ENCODE measurements at regions not wholly inside any gene's neighbourhood (a gene's known extent, or its start where the extent isn't known, plus 50 kb on each side); places are given as distances from the start of the nearest gene placed in this dataset.

DNA sequence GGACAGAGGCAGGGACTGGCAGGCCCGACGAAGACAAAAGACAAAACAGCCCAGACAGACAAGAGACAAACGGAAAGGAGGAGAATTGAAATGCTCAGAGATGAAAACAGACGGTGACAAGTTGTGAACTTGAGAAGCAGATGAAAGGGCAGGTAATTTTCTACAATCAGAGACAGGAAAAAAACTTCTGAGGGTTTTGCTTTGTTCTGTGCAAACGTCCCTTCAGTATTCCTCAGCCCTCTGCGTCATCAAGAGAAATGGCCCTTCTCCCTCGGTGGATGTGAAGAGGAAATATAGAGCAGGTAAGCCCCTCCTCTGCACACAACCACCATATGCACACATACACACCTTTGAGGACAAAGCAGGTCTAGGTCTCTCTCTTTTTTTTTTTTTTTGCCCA, 206.6 kb downstream of the UACA start:
- no peak for DNase-seq

DNA sequence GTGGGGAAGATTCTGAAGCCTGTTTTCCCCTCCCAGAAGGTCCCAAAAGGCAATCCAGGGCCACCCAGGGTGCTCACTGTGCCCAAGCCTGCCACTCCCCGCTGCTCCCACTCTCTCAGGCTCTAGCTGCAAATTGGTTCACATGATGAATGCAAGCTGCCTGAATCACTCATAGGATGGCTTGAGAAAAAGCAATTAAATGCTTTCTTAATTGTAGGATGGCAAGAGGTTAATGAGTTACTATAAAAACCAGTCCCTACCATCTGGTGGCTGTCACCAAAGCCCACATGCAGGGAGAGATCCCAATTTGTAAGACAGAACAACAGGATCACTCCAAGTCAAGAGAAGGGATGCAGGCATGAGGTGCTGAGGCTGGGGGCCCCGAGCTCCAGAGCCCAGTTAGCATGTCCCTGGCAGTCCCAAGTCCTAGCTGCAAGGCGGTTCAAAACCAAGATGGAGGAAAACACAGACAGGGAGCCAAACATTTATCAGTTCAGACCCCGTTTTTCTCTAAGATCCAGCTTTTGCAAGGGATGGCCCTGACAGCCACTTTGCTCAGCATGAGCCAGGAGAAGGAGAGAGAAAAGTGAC, 207.1 kb downstream of the UACA start:
- no peak for DNase-seq

DNA sequence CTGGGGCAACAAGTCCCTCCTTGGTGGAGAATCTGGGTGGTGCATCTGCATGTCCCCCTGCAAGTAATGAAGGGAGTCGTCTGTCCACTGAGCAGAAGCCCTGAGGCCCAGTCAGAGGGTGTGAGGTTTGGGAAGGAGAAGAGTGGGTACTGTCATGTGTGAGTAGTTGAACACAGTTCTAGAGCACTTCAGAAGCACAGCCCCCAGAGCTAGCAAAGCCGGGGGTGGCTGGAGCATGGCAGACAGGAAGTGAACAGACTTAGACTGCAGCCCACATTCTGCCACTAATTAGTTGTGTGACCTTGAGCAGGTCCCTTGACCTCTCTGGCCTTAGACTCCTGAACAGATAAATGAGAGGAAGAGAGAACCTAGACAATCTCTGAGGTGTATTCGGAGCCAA, 207.6 kb downstream of the UACA start:
- DNase-seq = no peak

GRCh38 chr15:70547846-70548487, 215.4 kb downstream of the UACA start:
- DNase-seq = no peak

GRCh38 chr15:70545526-70545925, 217.8 kb downstream of the UACA start:
- DNase-seq = no peak

DNA sequence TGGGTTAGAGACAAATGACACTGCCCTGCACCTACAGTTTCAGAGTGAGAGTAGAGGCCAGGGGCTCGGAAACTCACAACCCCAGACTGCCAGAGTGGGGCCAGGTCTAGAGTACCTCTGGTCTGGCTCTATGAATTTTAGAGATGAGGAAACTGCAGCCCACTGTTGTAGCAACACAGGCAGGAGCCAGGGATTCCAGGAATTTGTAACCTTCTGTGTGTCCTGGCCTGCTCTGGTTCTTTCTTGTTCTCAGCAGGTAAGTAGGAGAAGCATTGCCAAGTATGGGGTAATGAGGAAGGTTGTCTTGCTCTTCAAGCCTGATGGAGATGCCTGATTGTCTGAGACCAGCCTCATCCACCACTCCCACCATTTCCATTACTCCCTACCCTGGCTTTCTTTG, 221.8 kb downstream of the UACA start:
- no peak for DNase-seq

DNA sequence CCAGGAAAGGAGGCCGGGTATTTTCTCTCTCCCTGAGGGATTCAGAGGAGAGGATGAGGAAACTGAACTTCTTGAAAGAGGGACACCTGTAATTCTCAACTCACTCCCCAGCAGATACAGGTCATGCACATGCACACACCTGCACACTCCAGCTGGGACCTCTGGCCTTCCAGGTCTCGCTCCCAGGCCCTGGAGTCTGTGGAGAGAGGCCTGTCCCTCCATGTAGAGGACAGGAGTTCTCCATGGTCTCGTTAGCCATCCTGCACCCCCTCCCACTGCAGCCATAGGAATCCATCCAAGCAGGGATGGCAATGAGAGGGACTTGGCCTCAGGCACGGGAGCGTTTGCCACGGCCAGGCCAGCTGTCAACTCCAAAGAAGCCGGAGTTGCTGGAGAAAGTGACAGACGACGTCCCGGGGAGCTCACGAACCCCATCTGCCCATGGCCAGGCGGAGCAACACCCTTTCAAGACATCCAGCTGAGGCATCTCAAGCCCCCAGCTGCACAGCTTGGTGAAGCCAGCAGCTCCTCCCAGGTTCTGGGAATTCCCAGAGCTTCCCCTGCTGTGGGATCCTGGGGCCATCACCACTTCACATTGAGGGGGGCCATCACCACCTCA, 223.3 kb downstream of the UACA start:
- DNase-seq = no peak

DNA sequence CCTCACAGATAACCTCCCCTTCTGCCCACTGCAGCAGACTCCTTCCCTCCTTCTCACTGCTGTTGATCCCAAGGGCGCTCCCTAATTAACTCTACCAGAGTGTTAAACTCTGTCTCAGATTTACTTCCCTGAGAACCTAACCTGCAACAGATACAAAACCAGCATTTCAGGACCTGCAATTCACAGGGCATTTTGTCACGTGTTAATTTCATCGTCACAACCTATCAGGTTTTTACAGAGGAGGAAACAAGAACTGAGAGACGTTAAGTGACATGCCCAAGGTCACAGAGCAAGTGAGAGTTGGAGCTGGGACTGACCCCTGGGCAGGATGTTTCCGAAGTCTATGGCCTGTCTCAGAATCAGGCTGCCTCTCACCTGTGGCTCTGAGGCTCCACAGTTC, 223.9 kb downstream of the UACA start:
- DNase-seq = no peak

- no peak for DNase-seq
Measured at GRCh38 chr15:70538278-70538677, 225.1 kb downstream of the UACA start.

- DNase-seq = no peak
Measured at GRCh38 chr15:70535955-70536338, 227.4 kb downstream of the UACA start.

- DNase-seq = no peak
Measured at GRCh38 chr15:70535071-70535954, 228.0 kb downstream of the UACA start.

DNA sequence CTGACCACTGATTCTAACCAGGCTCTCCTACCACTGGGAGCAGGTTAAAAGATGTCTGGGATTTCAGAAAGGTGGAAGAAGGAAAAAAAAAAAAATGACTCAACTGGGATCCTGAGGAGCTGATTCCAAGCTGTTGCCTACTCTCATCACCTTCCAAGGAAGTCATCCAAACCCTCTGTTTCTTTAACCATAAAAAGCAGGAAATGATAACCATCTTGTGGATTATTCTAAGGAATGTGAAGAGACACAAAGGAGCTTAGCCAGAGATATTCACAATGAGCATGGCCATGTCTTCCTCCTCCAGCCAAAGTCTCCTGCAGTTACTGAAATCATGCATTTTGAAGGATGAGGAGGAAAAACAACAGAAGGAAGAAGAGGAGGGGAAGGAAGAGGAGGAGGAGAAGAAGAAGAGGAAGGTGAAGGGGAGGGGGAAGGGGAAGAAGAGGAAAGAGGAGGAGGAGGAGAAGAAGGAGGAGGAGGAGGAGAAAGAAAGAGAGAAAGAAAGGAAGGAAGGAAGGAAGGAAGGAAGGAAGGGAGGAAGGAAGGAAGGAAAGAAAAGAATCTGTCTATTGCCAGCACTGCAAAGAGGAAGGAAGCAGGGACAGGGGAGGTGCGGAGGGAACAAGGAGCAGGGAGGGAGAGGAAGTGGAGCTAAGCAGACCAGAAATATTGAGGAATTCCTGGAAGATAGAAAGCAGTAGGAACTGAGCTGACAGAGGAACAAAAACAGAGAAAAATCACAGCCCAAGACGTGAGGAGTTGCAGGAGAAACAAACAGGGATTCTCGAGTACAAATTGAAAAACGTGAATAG, 229.2 kb downstream of the UACA start:
- DNase-seq = no peak

DNA sequence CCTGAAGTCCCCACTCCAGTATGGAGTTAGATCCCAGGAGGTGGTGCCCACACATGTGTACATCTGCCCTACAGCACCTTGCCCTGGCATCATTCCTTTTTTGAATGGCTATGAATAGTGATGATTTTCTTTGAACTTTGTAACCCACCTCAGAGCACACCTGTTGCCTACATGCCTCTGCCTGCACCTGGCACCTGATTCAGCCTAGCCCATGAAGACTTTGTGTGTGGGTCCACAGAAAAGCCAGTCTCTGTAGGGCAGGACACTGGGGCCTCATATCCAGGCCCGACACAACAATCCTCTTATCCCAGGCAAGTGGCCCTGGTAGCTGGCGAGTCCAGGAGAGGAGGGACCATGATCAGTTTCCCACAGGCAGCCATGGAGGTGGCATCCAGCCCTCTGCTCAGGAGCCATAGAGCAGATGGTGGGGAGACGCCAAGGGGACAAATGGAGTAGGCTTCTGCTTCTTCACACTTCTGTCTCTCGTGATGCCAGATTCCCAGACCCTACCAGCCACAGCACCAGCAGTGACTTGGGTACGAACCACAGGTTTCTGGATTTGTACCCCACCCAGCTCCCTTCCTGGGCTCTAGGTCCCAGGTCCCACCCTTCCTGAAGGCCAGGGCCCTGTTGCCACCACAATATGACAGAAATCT, 230.7 kb downstream of the UACA start:
- no peak for DNase-seq

- no peak for DNase-seq
Measured at GRCh38 chr15:70531576-70531975, 231.8 kb downstream of the UACA start.

GRCh38 chr15:70530906-70531305, 232.5 kb downstream of the UACA start:
- no peak for DNase-seq

DNA sequence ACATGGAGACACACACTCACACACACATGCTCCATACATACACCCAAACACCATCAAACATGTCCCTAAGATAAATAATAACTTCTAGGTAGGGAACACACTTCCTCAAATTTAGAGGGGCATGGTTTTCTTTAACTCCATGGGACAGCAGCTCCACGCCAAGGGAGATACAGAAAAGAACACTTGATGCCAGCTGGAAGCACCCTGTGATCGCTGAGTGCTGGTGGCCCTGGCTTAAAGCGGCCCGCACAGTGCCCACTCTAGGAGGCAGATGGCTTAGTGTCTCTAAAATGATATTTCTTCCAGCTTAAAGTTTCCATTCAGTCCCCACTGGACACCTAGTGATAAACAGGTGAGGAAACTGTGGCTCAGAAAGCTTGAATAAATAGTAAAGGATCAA, 232.9 kb downstream of the UACA start:
- DNase-seq = no peak

DNA sequence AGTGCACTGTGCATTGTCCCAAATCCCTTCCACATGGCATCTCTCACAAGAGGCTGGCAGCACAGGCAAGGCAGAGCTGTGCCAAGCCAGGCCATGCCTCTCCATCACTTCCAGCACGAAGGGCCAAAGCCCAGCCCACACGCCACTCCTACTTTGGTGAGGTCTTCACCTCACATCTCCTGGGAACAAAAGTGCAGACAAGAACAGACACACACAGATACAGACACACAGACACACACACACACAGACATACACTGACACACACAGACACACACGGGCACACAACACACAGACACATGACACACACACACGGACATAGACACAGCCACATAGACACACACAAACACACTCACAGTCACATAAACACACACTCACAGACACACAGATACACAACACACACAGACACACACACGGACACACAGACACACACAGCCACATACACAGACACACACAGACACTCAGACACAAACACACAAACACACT, 233.3 kb downstream of the UACA start:
- no peak for DNase-seq

DNA sequence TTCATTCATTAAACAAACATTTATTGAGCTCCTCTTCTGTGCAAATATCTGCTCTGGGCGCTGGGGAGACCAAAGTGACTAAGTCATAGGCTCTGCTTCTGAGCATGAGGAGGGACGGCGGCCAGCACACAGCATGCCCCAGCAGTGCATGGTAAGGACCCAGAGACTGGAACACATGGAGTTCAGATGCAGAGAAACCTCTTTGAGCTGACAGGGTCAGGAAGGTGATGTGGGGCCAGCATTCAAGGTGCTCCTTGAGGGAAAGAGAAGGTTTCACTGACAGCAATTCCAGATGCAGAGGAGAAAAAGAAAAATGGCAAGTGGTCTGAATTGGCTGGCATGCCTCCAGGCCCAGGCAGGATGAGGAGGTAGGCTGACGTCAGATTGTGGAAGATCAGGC, 234.5 kb downstream of the UACA start:
- DNase-seq = no peak

DNA sequence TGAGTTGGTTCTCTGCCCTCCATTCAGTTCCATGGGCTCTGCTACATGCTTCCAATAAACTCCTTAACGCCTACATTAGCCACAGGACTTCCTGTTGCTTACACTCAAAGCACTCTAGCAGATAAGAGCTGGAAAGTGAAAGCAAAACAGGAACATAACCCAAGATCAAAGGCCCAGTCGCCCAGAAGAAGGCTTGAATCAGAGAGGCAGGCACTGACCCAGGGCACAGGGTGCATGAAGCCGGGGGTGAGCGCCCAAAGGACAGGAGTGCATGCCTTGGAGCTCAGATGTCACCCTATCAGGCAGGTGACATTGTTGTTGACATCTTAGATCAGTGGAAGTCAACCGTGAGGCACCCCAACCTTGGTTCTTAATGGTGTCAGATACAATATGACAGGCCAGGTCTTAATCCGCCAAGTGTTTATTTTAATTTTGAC, 235.1 kb downstream of the UACA start:
- DNase-seq = no peak

DNA sequence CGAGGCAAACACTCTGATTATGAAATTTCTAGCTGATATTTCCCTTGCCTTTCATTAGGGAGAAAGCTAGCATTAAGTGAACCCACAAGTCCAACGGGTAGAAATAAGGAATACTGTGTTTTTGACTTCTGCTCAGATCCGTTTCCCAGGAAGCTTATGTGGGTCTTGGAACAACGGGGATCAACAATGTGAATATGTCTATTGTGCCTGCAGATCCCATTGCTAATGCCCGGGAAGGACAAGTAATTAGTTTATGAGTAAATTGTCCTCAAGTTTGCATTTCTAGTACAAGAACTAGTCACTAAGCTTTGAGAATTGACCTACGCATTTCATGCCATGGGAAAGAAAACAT, 236.4 kb downstream of the UACA start:
- no peak for DNase-seq

Measured in nucleus accumbens (tissue), 56 donors.